AG10803 (cell line): ENCODE measurements at regions not wholly inside any gene's neighbourhood (a gene's known extent, or its start where the extent isn't known, plus 50 kb on each side); places are given as distances from the start of the nearest gene placed in this dataset.
A peak's percentile ranks its signal among the peaks of the same experiment; 100 is the strongest.

Experiments used
- DNase-seq: peaks from one replicate; pipeline ENCODE4 v3.0.0; 2010; ENCODE audit warnings: low read depth
- H3K4me3 ChIP-seq: 2 replicates; pipeline ENCODE4 v1.5.1; 2011; ENCODE audit warnings: mild to moderate bottlenecking, low read length, control low read depth
- CTCF ChIP-seq: conservative IDR thresholded peaks from 2 replicates; pipeline ENCODE4 v1.5.1; 2011; ENCODE audit warnings: mild to moderate bottlenecking, low read length, control low read depth, inconsistent platforms

- DNase-seq = no peak
- TF ChIP-seq CTCF = no peak
- no peak overlapping the region for H3K4me3 ChIP-seq
Observed at GRCh38 chr12:123095078-123095881, 55.6 kb downstream of the PITPNM2 start.

- TF ChIP-seq CTCF = no peak
- no peak overlapping the region for H3K4me3 ChIP-seq
- peak; percentile 85 for DNase-seq
Observed at GRCh38 chr12:123094349-123095077, 56.4 kb downstream of the PITPNM2 start.

- H3K4me3 ChIP-seq = no peak overlapping the region
- no peak for DNase-seq
- TF ChIP-seq CTCF = no peak
Observed at GRCh38 chr12:123092866-123093265, 58.0 kb downstream of the PITPNM2 start.

- no peak overlapping the region for H3K4me3 ChIP-seq
- no peak for DNase-seq
- no peak for TF ChIP-seq CTCF
Observed at GRCh38 chr12:123091230-123092150, 59.4 kb downstream of the PITPNM2 start.

- peak; percentile 96 for DNase-seq
- no peak for TF ChIP-seq CTCF
- H3K4me3 ChIP-seq = no peak overlapping the region
Observed at GRCh38 chr12:123089631-123090353, 61.1 kb downstream of the PITPNM2 start.

GRCh38 chr12:123089140-123089539 lies 61.8 kb downstream of the PITPNM2 start:
- no peak overlapping the region for H3K4me3 ChIP-seq

More at GRCh38 chr12:123089140-123089539, 61.8 kb downstream of the PITPNM2 start:
- no peak for DNase-seq
- no peak for TF ChIP-seq CTCF
